HG03558 (cell line): ENCODE measurements at regions not wholly inside any gene's neighbourhood (a gene's known extent, or its start where the extent isn't known, plus 50 kb on each side); places are given as distances from the start of the nearest gene placed in this dataset.
"Not testable (repeated sequence)": the region's sequence is repeated elsewhere in the genome, so short reads cannot be mapped to it uniquely, and the experiment has no call there.

Experiments
- ATAC-seq: cut with Tn5 transposase; IDR thresholded peaks from one replicate; pipeline ENCODE4 v1.9.1; 2021; ENCODE audit warnings: moderate number of reproducible peaks; ENCODE audit not compliant: unreplicated experiment; ENCODE audit errors: extremely low read depth

GRCh38 chr9:18250053-18250452, 223.9 kb upstream of the ADAMTSL1 start:
- no peak for ATAC-seq

GRCh38 chr9:18253950-18254349, 220.0 kb upstream of the ADAMTSL1 start:
- ATAC-seq = no peak

- peak; percentile 65 for ATAC-seq
Observed at GRCh38 chr9:18255158-18255629, 218.8 kb upstream of the ADAMTSL1 start.

- ATAC-seq = no peak
Observed at GRCh38 chr9:18255747-18256146, 218.2 kb upstream of the ADAMTSL1 start.

GRCh38 chr9:18256568-18256967, 217.4 kb upstream of the ADAMTSL1 start:
- no peak for ATAC-seq

GRCh38 chr9:18260521-18260920, 213.4 kb upstream of the ADAMTSL1 start:
- ATAC-seq = no peak

GRCh38 chr9:18261181-18261580, 212.8 kb upstream of the ADAMTSL1 start:
- no peak for ATAC-seq

GRCh38 chr9:18263377-18263776, 210.6 kb upstream of the ADAMTSL1 start:
- ATAC-seq = no peak

- ATAC-seq = no peak
Observed at GRCh38 chr9:18268381-18268780, 205.6 kb upstream of the ADAMTSL1 start.

GRCh38 chr9:18269561-18269960, 204.4 kb upstream of the ADAMTSL1 start:
- no peak for ATAC-seq

- no peak for ATAC-seq
Observed at GRCh38 chr9:18274693-18275092, 199.3 kb upstream of the ADAMTSL1 start.

- no peak for ATAC-seq
Observed at GRCh38 chr9:18275313-18275990, 198.5 kb upstream of the ADAMTSL1 start.

GRCh38 chr9:18281291-18281690, 192.7 kb upstream of the ADAMTSL1 start:
- no peak for ATAC-seq

GRCh38 chr9:18294229-18294628, 179.7 kb upstream of the ADAMTSL1 start:
- ATAC-seq = no peak

- ATAC-seq = no peak
Observed at GRCh38 chr9:18296702-18297055, 177.3 kb upstream of the ADAMTSL1 start.

- no peak for ATAC-seq
Observed at GRCh38 chr9:18297056-18297841, 176.7 kb upstream of the ADAMTSL1 start.

GRCh38 chr9:18299449-18299848, 174.5 kb upstream of the ADAMTSL1 start:
- ATAC-seq = no peak

GRCh38 chr9:18305167-18305806, 168.7 kb upstream of the ADAMTSL1 start:
- not testable (repeated sequence) for ATAC-seq

- ATAC-seq = no peak
Observed at GRCh38 chr9:18314316-18314715, 159.6 kb upstream of the ADAMTSL1 start.

GRCh38 chr9:18317896-18318295, 156.1 kb upstream of the ADAMTSL1 start:
- ATAC-seq = no peak

GRCh38 chr9:18319918-18320445, 154.0 kb upstream of the ADAMTSL1 start:
- no peak for ATAC-seq
